ENCODE measurements at regions not wholly inside any gene's neighbourhood (a gene's known extent, or its start where the extent isn't known, plus 50 kb on each side); places are given as distances from the start of the nearest gene placed in this dataset.
"Not testable (repeated sequence)": the region's sequence is repeated elsewhere in the genome, so short reads cannot be mapped to it uniquely, and the experiment has no call there.

DNA sequence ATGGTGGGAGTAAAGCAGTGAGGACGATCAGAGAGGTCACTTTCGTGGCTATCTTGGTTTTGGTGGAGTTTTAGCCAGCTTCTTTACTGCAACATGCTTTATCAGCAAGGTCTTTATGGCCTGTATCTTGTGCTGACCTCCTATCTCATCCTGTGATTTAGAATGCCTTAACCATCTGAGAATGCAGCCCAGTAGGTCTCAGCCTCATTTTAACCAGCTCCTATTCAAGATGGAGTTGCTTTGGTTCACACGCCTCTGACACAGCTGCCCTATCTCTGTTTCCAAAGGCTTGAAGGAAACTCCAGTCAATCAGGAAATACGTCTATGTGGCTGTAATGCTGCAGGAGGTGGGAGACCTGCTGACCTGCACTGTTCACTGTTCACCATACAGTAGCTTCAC lies 146.1 kb upstream of the POGK start:
- Histone ChIP-seq H3K36me3 (ENCODE audit: control insufficient read depth, insufficient read depth, low read length) (no peaks in the 10 kb centered on the region), H3K4me3 (ENCODE audit: extremely low read depth, insufficient read depth, low read length, poor library complexity, severe bottlenecking) (no peak overlapping the region), H3K4me1 (ENCODE audit: control insufficient read depth, insufficient read depth, low read length, poor library complexity, severe bottlenecking) (no peaks in the 10 kb centered on the region), H3K9me3 (ENCODE audit: control insufficient read depth, low read length) (no peaks in the 10 kb centered on the region), H3K27ac (ENCODE audit: low read depth, low read length, severe bottlenecking) (no peak overlapping the region)
- 100% methylated on average over 3 of the region's 4 CpGs; no CpG with 5 or more reads in 1 of the 2 experiments for WGBS, 2 experiments (ENCODE audit: insufficient coverage in 2 of 2)

DNA sequence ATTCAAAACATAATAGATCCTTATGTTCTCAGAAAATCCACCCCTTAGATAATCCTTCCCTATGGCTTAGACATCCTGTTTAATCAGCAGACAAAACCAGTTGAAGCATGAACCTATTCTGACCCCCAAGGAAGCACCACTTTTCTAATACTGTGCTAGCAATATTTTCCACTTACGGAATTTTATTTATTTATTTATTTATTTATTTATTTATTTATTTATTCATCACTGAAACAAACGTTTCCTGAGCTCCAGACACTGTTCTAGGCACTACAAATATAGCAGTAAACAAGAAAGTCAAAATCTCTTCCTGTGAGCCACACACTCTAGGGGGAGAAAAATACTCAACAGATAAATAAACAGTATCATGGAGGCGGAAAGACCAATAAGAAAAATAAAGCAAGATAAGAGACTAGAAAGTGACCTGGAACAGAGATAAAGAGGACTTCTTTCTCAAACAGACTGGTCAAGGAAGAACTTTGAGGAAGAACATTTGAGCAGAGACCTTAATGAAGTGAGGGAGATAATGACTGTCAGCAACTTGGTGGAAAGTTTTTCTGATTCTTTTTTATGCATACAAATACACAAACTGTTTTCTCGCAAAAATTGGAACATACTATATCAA lies 145.5 kb upstream of the POGK start:
- 100% methylated on average over 1 of the region's 4 CpGs; no CpG with 5 or more reads in 1 of the 2 experiments for WGBS, 2 experiments (ENCODE audit: insufficient coverage in 2 of 2)
- H3K27ac ChIP-seq (ENCODE audit: low read depth, low read length, severe bottlenecking) = no peak overlapping the region
- H3K4me1 ChIP-seq (ENCODE audit: control insufficient read depth, insufficient read depth, low read length, poor library complexity, severe bottlenecking) = no peaks in the 10 kb centered on the region
- H3K36me3 ChIP-seq (ENCODE audit: control insufficient read depth, insufficient read depth, low read length) = no peaks in the 10 kb centered on the region
- H3K4me3 ChIP-seq (ENCODE audit: extremely low read depth, insufficient read depth, low read length, poor library complexity, severe bottlenecking) = no peak overlapping the region
- no peaks in the 10 kb centered on the region for H3K9me3 ChIP-seq (ENCODE audit: control insufficient read depth, low read length)

DNA sequence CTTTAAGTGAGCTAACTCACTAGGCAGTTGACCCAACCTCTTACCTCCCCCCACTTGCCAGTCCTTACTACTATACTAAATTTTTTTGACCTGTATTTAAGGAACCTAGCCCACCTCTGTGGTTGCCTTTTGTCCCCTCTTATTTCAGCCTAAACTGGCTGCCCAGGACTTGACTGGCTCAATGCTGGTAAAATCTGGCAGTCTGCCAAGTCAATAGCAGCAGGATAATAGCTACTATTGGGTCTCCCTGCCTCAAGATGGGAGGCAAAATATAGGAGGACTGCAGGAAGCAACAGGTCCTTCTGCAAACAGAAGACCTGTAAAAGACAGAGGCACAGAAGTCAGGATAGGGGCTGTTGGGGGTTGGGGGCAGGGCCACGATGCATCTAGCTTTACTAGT lies 144.2 kb upstream of the POGK start:
- H3K4me3 ChIP-seq (ENCODE audit: extremely low read depth, insufficient read depth, low read length, poor library complexity, severe bottlenecking) = no peak overlapping the region
- WGBS, 2 experiments (ENCODE audit: insufficient coverage in 2 of 2) = 80% methylated on average over 1 of the region's 1 CpG
- H3K27ac ChIP-seq (ENCODE audit: low read depth, low read length, severe bottlenecking) = no peak overlapping the region
- no peaks in the 10 kb centered on the region for H3K4me1 ChIP-seq (ENCODE audit: control insufficient read depth, insufficient read depth, low read length, poor library complexity, severe bottlenecking)
- H3K36me3 ChIP-seq (ENCODE audit: control insufficient read depth, insufficient read depth, low read length) = no peaks in the 10 kb centered on the region
- H3K9me3 ChIP-seq (ENCODE audit: control insufficient read depth, low read length) = no peaks in the 10 kb centered on the region

DNA sequence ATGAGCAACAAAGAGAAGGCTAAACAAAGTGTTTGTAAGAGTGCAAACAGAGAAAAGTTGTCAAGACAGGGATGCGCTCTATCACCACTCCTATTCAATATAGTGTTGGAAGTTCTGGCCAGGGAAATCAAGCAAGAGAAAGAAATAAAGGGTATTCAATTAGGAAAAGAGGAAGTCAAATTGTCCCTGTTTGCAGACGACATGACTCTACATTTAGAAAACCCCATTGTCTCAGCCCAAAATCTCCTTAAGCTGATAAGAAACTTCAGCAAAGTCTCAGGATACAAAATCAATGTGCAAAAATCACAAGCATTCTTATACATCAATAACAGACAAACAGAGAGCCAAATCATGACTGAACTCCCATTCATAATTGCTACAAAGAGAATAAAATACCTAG lies 143.4 kb upstream of the POGK start:
- no CpG with 5 or more reads among the region's 2 CpGs for WGBS, 2 experiments (ENCODE audit: insufficient coverage in 2 of 2)
- H3K9me3 ChIP-seq (ENCODE audit: control insufficient read depth, low read length); H3K4me1 ChIP-seq (ENCODE audit: control insufficient read depth, insufficient read depth, low read length, poor library complexity, severe bottlenecking); H3K4me3 ChIP-seq (ENCODE audit: extremely low read depth, insufficient read depth, low read length, poor library complexity, severe bottlenecking); H3K27ac ChIP-seq (ENCODE audit: low read depth, low read length, severe bottlenecking); H3K36me3 ChIP-seq (ENCODE audit: control insufficient read depth, insufficient read depth, low read length): not testable (repeated sequence)

DNA sequence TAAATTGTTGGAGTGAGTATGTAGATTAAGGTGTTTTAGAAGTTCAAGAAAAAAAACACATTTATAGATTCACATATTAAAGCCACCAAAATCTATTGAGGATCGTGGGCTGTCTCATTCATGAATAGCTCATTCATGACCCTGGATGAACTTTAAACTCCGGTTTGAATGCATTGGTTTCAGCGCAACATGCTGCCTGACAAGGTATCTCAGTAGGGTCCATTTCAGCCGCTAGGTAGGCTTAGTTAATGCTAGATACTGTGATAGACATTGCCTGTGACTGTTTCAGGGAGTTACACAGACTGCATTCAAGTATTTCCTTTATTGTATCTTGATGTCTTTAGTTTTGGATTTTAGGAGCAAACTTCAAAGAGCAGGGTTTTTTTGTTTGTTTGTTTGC lies 140.5 kb upstream of the POGK start:
- Histone ChIP-seq H3K36me3 (ENCODE audit: control insufficient read depth, insufficient read depth, low read length) (no peaks in the 10 kb centered on the region), H3K27ac (ENCODE audit: low read depth, low read length, severe bottlenecking) (no peak overlapping the region), H3K4me1 (ENCODE audit: control insufficient read depth, insufficient read depth, low read length, poor library complexity, severe bottlenecking) (peaks cover 6% of the 10 kb centered on the region), H3K9me3 (ENCODE audit: control insufficient read depth, low read length) (no peaks in the 10 kb centered on the region), H3K4me3 (ENCODE audit: extremely low read depth, insufficient read depth, low read length, poor library complexity, severe bottlenecking) (no peak overlapping the region)
- 83 to 88% methylated on average over 3 of the region's 4 CpGs for WGBS, 2 experiments (ENCODE audit: insufficient coverage in 2 of 2)

DNA sequence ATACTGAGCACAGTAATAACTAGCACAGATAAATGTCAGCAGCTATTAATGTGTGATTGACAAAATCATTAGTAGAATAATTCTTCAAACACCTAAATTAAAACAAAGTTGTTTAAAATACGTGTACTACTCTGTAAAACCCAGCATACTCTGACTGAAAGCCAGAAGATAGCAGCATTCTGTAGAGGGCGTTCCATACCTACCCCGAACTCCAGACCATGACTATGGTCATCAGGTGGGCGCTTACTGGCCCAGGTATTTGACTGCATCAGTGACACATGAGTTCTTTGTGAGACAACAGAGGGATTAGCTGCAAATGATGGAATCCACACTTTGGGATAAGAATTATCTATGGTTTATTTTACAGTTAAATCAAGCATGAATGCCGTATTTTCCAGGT lies 139.7 kb upstream of the POGK start:
- 75% methylated on average over 4 of the region's 5 CpGs for WGBS, 2 experiments (ENCODE audit: insufficient coverage in 2 of 2)
- Histone ChIP-seq H3K4me1 (ENCODE audit: control insufficient read depth, insufficient read depth, low read length, poor library complexity, severe bottlenecking) (peaks cover 6% of the 10 kb centered on the region), H3K9me3 (ENCODE audit: control insufficient read depth, low read length) (no peaks in the 10 kb centered on the region), H3K27ac (ENCODE audit: low read depth, low read length, severe bottlenecking) (no peak overlapping the region), H3K36me3 (ENCODE audit: control insufficient read depth, insufficient read depth, low read length) (no peaks in the 10 kb centered on the region), H3K4me3 (ENCODE audit: extremely low read depth, insufficient read depth, low read length, poor library complexity, severe bottlenecking) (no peak overlapping the region)

DNA sequence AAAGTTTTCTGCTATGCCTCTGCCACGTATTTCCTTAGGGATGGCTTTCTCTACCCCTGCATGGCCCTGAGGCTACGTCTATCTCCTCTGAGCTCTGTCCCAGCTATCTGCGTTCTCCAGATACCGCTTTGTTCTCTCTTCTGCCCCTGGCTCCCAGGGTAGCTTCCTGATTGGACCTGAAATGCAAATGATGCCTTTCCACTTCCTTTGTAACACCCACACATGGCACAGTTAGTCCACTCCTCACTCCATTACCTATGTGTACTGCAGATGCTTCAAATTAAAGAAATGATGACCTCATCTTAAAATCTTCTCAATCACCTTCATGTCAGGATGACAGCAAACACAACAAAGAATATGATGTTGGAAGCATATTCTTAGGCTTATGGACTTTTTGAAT lies 138.6 kb upstream of the POGK start:
- H3K36me3 ChIP-seq (ENCODE audit: control insufficient read depth, insufficient read depth, low read length) = no peaks in the 10 kb centered on the region
- H3K9me3 ChIP-seq (ENCODE audit: control insufficient read depth, low read length) = no peaks in the 10 kb centered on the region
- peaks cover 6% of the 10 kb centered on the region for H3K4me1 ChIP-seq (ENCODE audit: control insufficient read depth, insufficient read depth, low read length, poor library complexity, severe bottlenecking)
- H3K27ac ChIP-seq (ENCODE audit: low read depth, low read length, severe bottlenecking) = no peak overlapping the region
- 82 to 83% methylated on average over 4 of the region's 4 CpGs for WGBS, 2 experiments (ENCODE audit: insufficient coverage in 2 of 2)
- H3K4me3 ChIP-seq (ENCODE audit: extremely low read depth, insufficient read depth, low read length, poor library complexity, severe bottlenecking) = no peak overlapping the region

DNA sequence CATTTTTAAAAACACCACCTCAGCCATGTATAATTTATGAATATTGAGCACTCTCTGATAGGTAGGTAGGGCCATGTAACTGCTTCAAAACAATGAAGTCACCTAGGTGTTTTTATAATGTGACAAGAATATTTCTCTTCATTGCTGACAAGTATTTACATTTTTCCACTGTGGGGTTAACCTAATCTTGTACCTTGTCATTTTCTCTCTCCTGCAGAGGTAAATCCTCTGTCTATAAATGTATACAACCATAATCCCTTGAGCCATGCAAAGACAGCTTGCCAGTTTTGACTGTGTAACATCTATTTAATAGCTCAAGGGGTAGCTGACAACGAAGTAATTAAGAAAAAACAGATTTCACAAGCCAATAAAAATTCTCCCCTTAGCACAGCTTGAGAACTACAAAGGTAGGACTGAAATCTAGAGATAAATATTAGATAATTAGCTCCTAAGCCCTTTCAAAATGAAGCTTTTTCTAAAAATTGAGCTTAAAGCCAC lies 137.6 kb upstream of the POGK start:
- WGBS, 2 experiments (ENCODE audit: insufficient coverage in 2 of 2) = no CpG with 5 or more reads among the region's 1 CpG
- H3K9me3 ChIP-seq (ENCODE audit: control insufficient read depth, low read length) = no peaks in the 10 kb centered on the region
- no peak overlapping the region for H3K27ac ChIP-seq (ENCODE audit: low read depth, low read length, severe bottlenecking)
- no peaks in the 10 kb centered on the region for H3K36me3 ChIP-seq (ENCODE audit: control insufficient read depth, insufficient read depth, low read length)
- peaks cover 6% of the 10 kb centered on the region for H3K4me1 ChIP-seq (ENCODE audit: control insufficient read depth, insufficient read depth, low read length, poor library complexity, severe bottlenecking)
- no peak overlapping the region for H3K4me3 ChIP-seq (ENCODE audit: extremely low read depth, insufficient read depth, low read length, poor library complexity, severe bottlenecking)

DNA sequence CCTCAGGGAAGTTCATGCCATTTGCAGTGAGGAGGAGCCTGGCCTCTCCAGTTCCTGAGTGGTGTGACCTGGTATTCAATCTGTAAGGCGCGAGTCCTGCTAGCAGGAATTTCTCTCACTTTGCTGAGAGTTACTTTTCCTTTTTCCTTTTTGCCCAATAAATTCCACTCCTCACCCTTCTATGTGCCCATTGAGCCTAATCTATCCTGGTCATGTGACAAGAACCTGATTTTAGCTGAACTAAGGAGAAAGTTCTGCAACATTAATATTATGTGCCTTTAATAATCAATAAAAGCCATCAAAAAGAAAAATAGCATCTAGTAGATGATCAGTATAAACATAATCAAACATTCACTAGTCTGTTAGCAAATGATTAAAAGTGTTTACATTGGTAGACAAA lies 136.1 kb upstream of the POGK start:
- WGBS, 2 experiments (ENCODE audit: insufficient coverage in 2 of 2) = 100% methylated on average over 2 of the region's 2 CpGs
- Histone ChIP-seq H3K36me3 (ENCODE audit: control insufficient read depth, insufficient read depth, low read length) (no peaks in the 10 kb centered on the region), H3K4me1 (ENCODE audit: control insufficient read depth, insufficient read depth, low read length, poor library complexity, severe bottlenecking) (peaks cover 6% of the 10 kb centered on the region), H3K27ac (ENCODE audit: low read depth, low read length, severe bottlenecking) (no peak overlapping the region), H3K4me3 (ENCODE audit: extremely low read depth, insufficient read depth, low read length, poor library complexity, severe bottlenecking) (no peak overlapping the region), H3K9me3 (ENCODE audit: control insufficient read depth, low read length) (no peaks in the 10 kb centered on the region)

DNA sequence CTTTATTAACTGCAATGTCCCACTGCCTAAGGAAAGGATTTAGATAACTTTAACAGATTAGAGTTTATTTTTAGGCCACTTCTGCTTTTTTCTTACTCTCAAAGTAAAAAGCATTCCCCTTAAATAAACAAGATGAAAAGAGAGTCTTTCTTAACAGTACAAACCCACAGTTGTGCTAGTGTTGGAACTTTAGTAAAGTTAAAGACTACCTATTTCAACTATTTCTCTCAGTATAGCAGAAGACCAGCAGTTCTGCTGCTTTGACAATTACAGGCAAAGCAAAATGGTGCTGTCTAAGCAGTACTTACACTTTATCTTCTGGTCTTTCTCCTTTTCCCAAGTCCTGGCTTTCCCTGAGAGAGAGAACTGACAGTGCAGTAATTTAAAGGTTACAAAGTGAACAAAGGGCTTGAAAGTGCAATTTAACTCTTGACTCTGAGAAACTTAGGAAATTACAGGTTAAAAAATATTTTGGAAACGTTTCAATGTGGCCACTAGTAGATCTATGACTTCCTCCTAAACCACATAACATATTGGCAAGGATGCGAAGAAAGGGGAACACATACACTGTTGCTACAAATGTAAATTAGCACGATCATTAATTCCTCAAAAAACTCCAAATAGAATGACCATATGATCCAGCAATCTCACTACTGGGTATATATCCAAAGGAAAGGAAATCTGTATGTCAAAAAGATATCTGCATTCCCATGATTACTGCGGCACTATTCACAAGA lies 135.4 kb upstream of the POGK start:
- no peaks in the 10 kb centered on the region for H3K36me3 ChIP-seq (ENCODE audit: control insufficient read depth, insufficient read depth, low read length)
- H3K4me3 ChIP-seq (ENCODE audit: extremely low read depth, insufficient read depth, low read length, poor library complexity, severe bottlenecking) = no peak overlapping the region
- 90% methylated on average over 2 of the region's 4 CpGs; no CpG with 5 or more reads in 1 of the 2 experiments for WGBS, 2 experiments (ENCODE audit: insufficient coverage in 2 of 2)
- H3K9me3 ChIP-seq (ENCODE audit: control insufficient read depth, low read length) = no peaks in the 10 kb centered on the region
- H3K4me1 ChIP-seq (ENCODE audit: control insufficient read depth, insufficient read depth, low read length, poor library complexity, severe bottlenecking) = peaks cover 6% of the 10 kb centered on the region
- no peak overlapping the region for H3K27ac ChIP-seq (ENCODE audit: low read depth, low read length, severe bottlenecking)

Measured in mesodermal cell (in vitro differentiated cells).